Fibroblast of lung (primary cell): ENCODE measurements at regions not wholly inside any gene's neighbourhood (a gene's known extent, or its start where the extent isn't known, plus 50 kb on each side); places are given as distances from the start of the nearest gene placed in this dataset.

Experiments used
- DNase-seq, 2 donors: peaks; one replicate each; pipeline versions ENCODE4 v3.0.0 to v3.0.0-alpha.2; 2010; ENCODE audit warnings: low read depth in 2 of 2
- H2AFZ ChIP-seq: 2 replicates; pipeline ENCODE4 v1.5.1; 2012; ENCODE audit warnings: low read length, control low read depth, inconsistent platforms
- H3K27ac ChIP-seq: 2 replicates; pipeline ENCODE4 v1.5.1; 2011; ENCODE audit warnings: low read length, control low read depth; ENCODE audit not compliant: insufficient read depth
- H3K27me3 ChIP-seq: 2 replicates; pipeline ENCODE4 v1.5.1; 2011; ENCODE audit warnings: mild to moderate bottlenecking, low read length; ENCODE audit not compliant: control insufficient read depth, insufficient read depth
- H3K36me3 ChIP-seq: 2 replicates; pipeline ENCODE4 v1.5.1; 2011; ENCODE audit warnings: low read length; ENCODE audit not compliant: control insufficient read depth, insufficient read depth
- H3K4me1 ChIP-seq: 2 replicates; pipeline ENCODE4 v1.5.1; 2011; ENCODE audit warnings: low read length; ENCODE audit not compliant: control insufficient read depth, insufficient read depth; ENCODE audit errors: extremely low read depth
- H3K4me2 ChIP-seq: 2 replicates; pipeline ENCODE4 v1.5.1; 2011; ENCODE audit warnings: low read length, control low read depth; ENCODE audit not compliant: insufficient read depth; ENCODE audit errors: extremely low read depth
- H3K4me3 ChIP-seq, 4 experiments: fragments of 200-600 bp in 1 of 4; sonication (generic) in 1 of 4; replicated peaks in 1 of 4; 2 replicates each; pipeline ENCODE4 v1.5.1; 2011 to 2016; ENCODE audit warnings: low read length in 4 of 4, low read depth in 3 of 4, mild to moderate bottlenecking in 3 of 4, control low read depth in 2 of 4, inconsistent platforms in 1 of 4, mixed read lengths in 1 of 4; ENCODE audit not compliant: insufficient read depth in 1 of 4; ENCODE audit errors: control extremely low read depth in 1 of 4
- H3K79me2 ChIP-seq: 2 replicates; pipeline ENCODE4 v1.5.1; 2012; ENCODE audit warnings: mild to moderate bottlenecking, low read length, inconsistent platforms; ENCODE audit not compliant: control insufficient read depth, insufficient read depth
- H3K9ac ChIP-seq: 2 replicates; pipeline ENCODE4 v1.5.1; 2011; ENCODE audit warnings: mild to moderate bottlenecking, low read length, control low read depth; ENCODE audit not compliant: insufficient read depth
- H3K9me3 ChIP-seq: 2 replicates; pipeline ENCODE4 v1.5.1; 2012; ENCODE audit warnings: low read depth, low read length; ENCODE audit not compliant: control insufficient read depth, insufficient read depth
- H4K20me1 ChIP-seq: 2 replicates; pipeline ENCODE4 v1.5.1; 2011; ENCODE audit warnings: low read length; ENCODE audit not compliant: control insufficient read depth, insufficient read depth; ENCODE audit errors: extremely low read depth
- EZH2 ChIP-seq: IDR thresholded peaks from 2 replicates; pipeline ENCODE4 v1.5.1; 2012; ENCODE audit warnings: low read length, control low read depth, mild to moderate bottlenecking; ENCODE audit errors: missing control alignments
- TF ChIP-seq, protein P1 (sequence below), 2 donors: IDR thresholded peaks in 1 of 2; conservative IDR thresholded peaks in 1 of 2; 1 replicate in 1 of 2; 2 replicates in 1 of 2; pipeline ENCODE4 v1.5.1; 2011 to 2012; ENCODE audit warnings: low read length in 2 of 2, control low read depth in 1 of 2, inconsistent platforms in 1 of 2, low read depth in 1 of 2, mild to moderate bottlenecking in 1 of 2

DNA sequence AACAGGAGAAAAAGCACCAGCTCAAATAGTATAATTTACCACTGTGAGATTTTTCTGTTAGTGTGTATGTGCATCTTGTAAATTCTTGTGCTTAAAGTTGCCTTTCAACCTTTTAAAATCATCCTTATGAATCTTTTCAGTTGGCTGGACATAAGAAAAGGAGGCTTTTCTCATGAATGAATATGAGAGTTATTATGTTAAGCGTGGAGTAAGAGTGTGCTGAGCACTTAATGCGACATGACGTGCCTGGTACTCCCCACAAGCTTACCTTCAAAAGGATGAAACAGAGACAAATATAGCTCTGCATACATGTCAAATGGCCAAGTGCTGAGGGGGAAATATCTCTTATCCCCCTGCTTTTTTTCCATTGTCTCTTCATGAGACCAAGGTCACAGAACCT lies 85.3 kb upstream of the ADGRL2 start:
- H4K20me1 ChIP-seq, result no peaks in the 10 kb centered on the region
- DNase-seq, result no peak
- H3K4me3 ChIP-seq, result no peak overlapping the region
- H2AFZ ChIP-seq, result no peak overlapping the region
- no peak for TF ChIP-seq EZH2
- TF ChIP-seq, protein P1, sequence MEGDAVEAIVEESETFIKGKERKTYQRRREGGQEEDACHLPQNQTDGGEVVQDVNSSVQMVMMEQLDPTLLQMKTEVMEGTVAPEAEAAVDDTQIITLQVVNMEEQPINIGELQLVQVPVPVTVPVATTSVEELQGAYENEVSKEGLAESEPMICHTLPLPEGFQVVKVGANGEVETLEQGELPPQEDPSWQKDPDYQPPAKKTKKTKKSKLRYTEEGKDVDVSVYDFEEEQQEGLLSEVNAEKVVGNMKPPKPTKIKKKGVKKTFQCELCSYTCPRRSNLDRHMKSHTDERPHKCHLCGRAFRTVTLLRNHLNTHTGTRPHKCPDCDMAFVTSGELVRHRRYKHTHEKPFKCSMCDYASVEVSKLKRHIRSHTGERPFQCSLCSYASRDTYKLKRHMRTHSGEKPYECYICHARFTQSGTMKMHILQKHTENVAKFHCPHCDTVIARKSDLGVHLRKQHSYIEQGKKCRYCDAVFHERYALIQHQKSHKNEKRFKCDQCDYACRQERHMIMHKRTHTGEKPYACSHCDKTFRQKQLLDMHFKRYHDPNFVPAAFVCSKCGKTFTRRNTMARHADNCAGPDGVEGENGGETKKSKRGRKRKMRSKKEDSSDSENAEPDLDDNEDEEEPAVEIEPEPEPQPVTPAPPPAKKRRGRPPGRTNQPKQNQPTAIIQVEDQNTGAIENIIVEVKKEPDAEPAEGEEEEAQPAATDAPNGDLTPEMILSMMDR (conservative IDR thresholded peaks at IDR 0.05 in 1 of 2, IDR thresholded peaks at IDR 0.05 in 1 of 2; ENCODE audit: low read depth in 1 of 2, low read length in 2 of 2), result no peak
- peaks cover 3% of the 10 kb centered on the region for H3K4me1 ChIP-seq
- H3K79me2 ChIP-seq, result no peaks in the 10 kb centered on the region
- no peaks in the 10 kb centered on the region for H3K9me3 ChIP-seq
- H3K9ac ChIP-seq, result no peak overlapping the region
- H3K27ac ChIP-seq, result no peak overlapping the region
- no peaks in the 10 kb centered on the region for H3K36me3 ChIP-seq
- H3K27me3 ChIP-seq, result no peaks in the 10 kb centered on the region
- no peak overlapping the region for H3K4me2 ChIP-seq

DNA sequence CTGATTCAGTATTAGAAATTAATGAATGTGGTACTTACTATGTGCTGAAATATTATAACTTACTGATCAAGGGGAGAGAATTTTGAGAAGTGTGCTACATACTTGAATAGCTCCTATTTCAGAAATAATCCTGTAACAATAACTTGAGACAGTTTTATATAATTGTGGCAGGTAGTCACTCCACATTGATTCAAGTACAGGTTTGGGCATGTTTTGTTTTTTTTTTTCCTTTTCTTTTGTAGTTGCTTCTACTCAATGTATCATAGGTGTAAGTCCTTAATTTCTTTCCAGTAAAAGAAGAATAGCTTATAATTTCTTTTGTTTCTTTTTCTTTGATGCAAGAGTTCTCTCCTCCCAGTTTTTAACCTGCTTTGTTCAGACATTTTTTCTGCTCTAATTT lies 86.1 kb upstream of the ADGRL2 start:
- H3K27ac ChIP-seq, result no peak overlapping the region
- H3K4me1 ChIP-seq, result peaks cover 3% of the 10 kb centered on the region
- H2AFZ ChIP-seq, result no peak overlapping the region
- H3K4me2 ChIP-seq, result no peak overlapping the region
- no peaks in the 10 kb centered on the region for H4K20me1 ChIP-seq
- no peaks in the 10 kb centered on the region for H3K36me3 ChIP-seq
- no peaks in the 10 kb centered on the region for H3K27me3 ChIP-seq
- no peak for DNase-seq
- H3K9ac ChIP-seq, result no peak overlapping the region
- TF ChIP-seq EZH2, result no peak
- TF ChIP-seq, protein P1 (conservative IDR thresholded peaks at IDR 0.05 in 1 of 2, IDR thresholded peaks at IDR 0.05 in 1 of 2; ENCODE audit: low read depth in 1 of 2, low read length in 2 of 2), result no peak
- no peak overlapping the region for H3K4me3 ChIP-seq
- no peaks in the 10 kb centered on the region for H3K79me2 ChIP-seq
- no peaks in the 10 kb centered on the region for H3K9me3 ChIP-seq

GRCh38 chr1:81712425-81712824 lies 88.3 kb upstream of the ADGRL2 start:
- TF ChIP-seq EZH2, result no peak
- TF ChIP-seq, protein P1 (conservative IDR thresholded peaks at IDR 0.05 in 1 of 2, IDR thresholded peaks at IDR 0.05 in 1 of 2; ENCODE audit: low read depth in 1 of 2, low read length in 2 of 2), result no peak
- no peaks in the 10 kb centered on the region for H3K36me3 ChIP-seq
- H3K27me3 ChIP-seq, result no peaks in the 10 kb centered on the region
- no peaks in the 10 kb centered on the region for H3K79me2 ChIP-seq
- H2AFZ ChIP-seq, result no peak overlapping the region
- no peak for DNase-seq
- H3K4me3 ChIP-seq, result no peak overlapping the region
- peaks cover 3% of the 10 kb centered on the region for H3K4me1 ChIP-seq
- no peak overlapping the region for H3K4me2 ChIP-seq
- no peak overlapping the region for H3K9ac ChIP-seq
- H3K9me3 ChIP-seq, result no peaks in the 10 kb centered on the region
- H3K27ac ChIP-seq, result no peak overlapping the region
- no peaks in the 10 kb centered on the region for H4K20me1 ChIP-seq
